ENCODE measurements at regions not wholly inside any gene's neighbourhood (a gene's known extent, or its start where the extent isn't known, plus 50 kb on each side); places are given as distances from the start of the nearest gene placed in this dataset.
A peak's percentile ranks its signal among the peaks of the same experiment; 100 is the strongest.

DNA sequence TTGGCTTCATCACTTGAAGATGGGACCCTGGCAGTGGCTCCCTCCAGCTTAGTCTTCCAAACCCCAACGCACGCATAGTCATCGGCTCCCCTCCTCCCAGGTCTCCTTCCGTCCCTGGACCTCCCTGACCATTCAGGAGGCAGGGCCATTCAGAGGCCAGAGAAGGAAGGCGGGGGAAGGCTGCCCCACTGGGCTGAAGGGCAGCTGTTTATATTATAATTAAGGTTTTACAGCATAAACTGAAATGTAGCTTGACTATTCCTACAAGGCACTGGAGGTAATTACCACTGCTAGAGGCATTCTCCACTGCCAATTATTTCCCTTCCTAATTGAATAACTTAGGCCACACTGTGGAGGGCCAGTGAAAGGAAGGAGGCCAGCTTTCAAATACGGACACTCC is 170.6 kb upstream of the PROX1 start:
- 79 to 92% methylated on average over 6 of the region's 6 CpGs for WGBS, 2 donors
- no peak for ATAC-seq (ENCODE audit: low FRiP score in 2 of 2)
- TF ChIP-seq POLR2AphosphoS5 (IDR thresholded peaks at IDR 0.05) = no peak
- no peak for TF ChIP-seq EP300 (IDR thresholded peaks at IDR 0.05)
- no peak for TF ChIP-seq POLR2A (IDR thresholded peaks at IDR 0.05)
- no peak for TF ChIP-seq CTCF (IDR thresholded peaks at IDR 0.05)
- Histone ChIP-seq H3K9me3 (no peaks in the 10 kb centered on the region), H3K27me3 (no peaks in the 10 kb centered on the region), H3K4me3 (no peak overlapping the region), H3K27ac (no peak overlapping the region), H3K4me1 (peaks cover 0 to 4% (median 0%) of the 10 kb centered on the region in 4 donors), H3K36me3 (no peaks in the 10 kb centered on the region)
- no peak for DNase-seq

- H3K27ac ChIP-seq = no peak overlapping the region
- H3K4me1 ChIP-seq = peaks cover 0 to 4% (median 0%) of the 10 kb centered on the region in 4 donors
- H3K4me3 ChIP-seq = no peak overlapping the region
- H3K36me3 ChIP-seq = no peaks in the 10 kb centered on the region
- no peaks in the 10 kb centered on the region for H3K9me3 ChIP-seq
- WGBS, 2 donors = 58 to 69% methylated on average over 9 of the region's 9 CpGs
- H3K27me3 ChIP-seq = no peaks in the 10 kb centered on the region
- ATAC-seq (ENCODE audit: low FRiP score in 2 of 2) (no peak), DNase-seq (peak in 1 of 2 donors; percentile 38)
- TF ChIP-seq POLR2A (IDR thresholded peaks at IDR 0.05) (no peak), CTCF (IDR thresholded peaks at IDR 0.05) (no peak), POLR2AphosphoS5 (IDR thresholded peaks at IDR 0.05) (no peak), EP300 (IDR thresholded peaks at IDR 0.05) (no peak)
Measured at GRCh38 chr1:213820362-213821149, 167.2 kb upstream of the PROX1 start.

GRCh38 chr1:213821175-213821942 is 166.4 kb upstream of the PROX1 start:
- no peak for DNase-seq
- Histone ChIP-seq H3K4me3 (no peak overlapping the region), H3K27ac (no peak overlapping the region), H3K4me1 (peaks cover 0 to 4% (median 0%) of the 10 kb centered on the region in 4 donors), H3K36me3 (no peaks in the 10 kb centered on the region), H3K9me3 (no peaks in the 10 kb centered on the region), H3K27me3 (no peaks in the 10 kb centered on the region)
- ATAC-seq (ENCODE audit: low FRiP score in 2 of 2) = no peak
- TF ChIP-seq POLR2AphosphoS5 (IDR thresholded peaks at IDR 0.05) (no peak), CTCF (IDR thresholded peaks at IDR 0.05) (no peak), POLR2A (IDR thresholded peaks at IDR 0.05) (no peak), EP300 (IDR thresholded peaks at IDR 0.05) (no peak)
- WGBS, 2 donors = 82 to 83% methylated on average over 5 of the region's 5 CpGs

- no peak for ATAC-seq (ENCODE audit: low FRiP score in 2 of 2)
- WGBS, 2 donors = 0% methylated on average over 1 of the region's 1 CpG
- no peaks in the 10 kb centered on the region for H3K36me3 ChIP-seq
- TF ChIP-seq POLR2AphosphoS5 (IDR thresholded peaks at IDR 0.05) (no peak), POLR2A (IDR thresholded peaks at IDR 0.05) (no peak), EP300 (IDR thresholded peaks at IDR 0.05) (no peak), CTCF (IDR thresholded peaks at IDR 0.05) (no peak)
- no peak overlapping the region for H3K27ac ChIP-seq
- H3K4me1 ChIP-seq = peaks cover 0 to 4% (median 0%) of the 10 kb centered on the region in 4 donors
- H3K27me3 ChIP-seq = no peaks in the 10 kb centered on the region
- no peaks in the 10 kb centered on the region for H3K9me3 ChIP-seq
- no peak overlapping the region for H3K4me3 ChIP-seq
- no peak for DNase-seq
Measured at GRCh38 chr1:213821943-213822334, 165.8 kb upstream of the PROX1 start.
